ENCODE measurements at regions not wholly inside any gene's neighbourhood (a gene's known extent, or its start where the extent isn't known, plus 50 kb on each side); places are given as distances from the start of the nearest gene placed in this dataset.

DNA sequence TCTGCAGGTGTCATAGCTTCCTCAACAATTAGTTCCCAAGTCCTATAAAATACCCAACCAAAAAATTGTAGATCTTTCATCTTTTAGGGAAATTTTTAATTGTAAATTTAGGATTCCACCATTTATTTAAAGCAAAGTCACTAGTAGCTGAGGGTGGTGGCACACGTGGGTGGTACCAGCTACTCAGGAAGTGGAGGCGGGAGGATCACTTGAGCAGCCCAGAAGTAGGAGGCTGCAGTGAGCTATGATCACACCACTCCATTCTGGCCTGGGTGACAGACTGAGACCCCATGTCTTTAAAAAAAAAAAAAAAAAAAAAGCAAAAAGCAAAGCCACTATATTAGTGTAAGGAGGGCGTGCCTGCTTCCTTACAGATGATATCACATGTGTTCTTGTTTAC lies 60.3 kb upstream of the GREB1L start (continued):
- no peak for TF ChIP-seq EZH2 (IDR thresholded peaks at IDR 0.05; ENCODE audit: low read depth, low read length, severe bottlenecking)

GRCh38 chr18:21183670-21184069 lies 58.4 kb upstream of the GREB1L start:
- H3K4me1 ChIP-seq (replicated peaks in 1 of 4; ENCODE audit: control insufficient read depth in 3 of 4, insufficient read depth in 4 of 4, low read length in 3 of 4), result no peaks in the 10 kb centered on the region
- H3K27me3 ChIP-seq (replicated peaks in 1 of 4; ENCODE audit: control insufficient read depth in 3 of 4, extremely low read depth in 1 of 4, insufficient read depth in 3 of 4, low read length in 3 of 4), result no peaks in the 10 kb centered on the region
- no peak overlapping the region for H4K8ac ChIP-seq (ENCODE audit: extremely low read depth, insufficient read depth, low read length)
- H3K9me3 ChIP-seq (ENCODE audit: insufficient read depth in 2 of 2, low read depth in 1 of 2, low read length in 1 of 2), result no peaks in the 10 kb centered on the region
- FAIRE-seq, result no peak
- H3K79me2 ChIP-seq (ENCODE audit: control insufficient read depth in 1 of 2, insufficient read depth in 2 of 2, low read length in 2 of 2), result no peaks in the 10 kb centered on the region
- no peak overlapping the region for H2BK12ac ChIP-seq (ENCODE audit: low read depth, low read length)
- WGBS, 2 experiments (ENCODE audit: extremely low coverage in 1 of 2, insufficient coverage in 1 of 2, insufficient read length in 1 of 2, insufficient replicate concordance in 2 of 2, low coverage in 1 of 2, low lambda C conversion rate in 2 of 2, missing lambda C conversion rate in 1 of 2), result 85% methylated on average over 3 of the region's 3 CpGs; no CpG with 5 or more reads in 1 of the 2 experiments
- H3K79me1 ChIP-seq (ENCODE audit: low read depth, low read length), result no peaks in the 10 kb centered on the region
- no peak overlapping the region for H2BK15ac ChIP-seq (ENCODE audit: low read length)
- ChIA-PET POLR2A (ENCODE audit: partially characterized antibody) (no interaction called here), CTCF (ENCODE audit: partially characterized antibody) (no interaction called here)
- H3K18ac ChIP-seq (ENCODE audit: extremely low read depth, low read length), result no peak overlapping the region
- peaks cover 2% of the 10 kb centered on the region; the same call in 1 of the 2 replicates for H3K23me2 ChIP-seq (ENCODE audit: low read depth, low read length)
- no peak overlapping the region for H3K4ac ChIP-seq (replicated peaks; ENCODE audit: insufficient read length, low read depth, low read length)
- no peak overlapping the region for H4K5ac ChIP-seq (ENCODE audit: insufficient read length, low read depth, low read length)
- H2AK5ac ChIP-seq (ENCODE audit: low read depth, low read length), result no peak overlapping the region
- no peak for DNase-seq (ENCODE audit: low read depth in 1 of 2, low spot score in 2 of 2)
- no peaks in the 10 kb centered on the region for H4K20me1 ChIP-seq (replicated peaks in 1 of 2; ENCODE audit: control insufficient read depth in 1 of 2, insufficient read depth in 2 of 2, low read length in 2 of 2)
- no peak overlapping the region for H3K9ac ChIP-seq (replicated peaks in 1 of 4; ENCODE audit: extremely low read depth in 1 of 4, low read depth in 3 of 4, low read length in 3 of 4)
- H3K4me3 ChIP-seq (ENCODE audit: extremely low read depth in 1 of 4, insufficient read depth in 2 of 4, low read depth in 3 of 4, low read length in 4 of 4), result no peak overlapping the region
- H3K23ac ChIP-seq (ENCODE audit: insufficient read length), result no peak overlapping the region
- no peak overlapping the region for H3K14ac ChIP-seq (ENCODE audit: insufficient read length)
- H3K56ac ChIP-seq (replicated peaks; ENCODE audit: insufficient read length, low read depth, low read length), result no peak overlapping the region
- no peak overlapping the region for H2AFZ ChIP-seq (ENCODE audit: low read length)
- no peak overlapping the region for H4K91ac ChIP-seq (replicated peaks; ENCODE audit: insufficient read length, low read length)
- H3K4me2 ChIP-seq (ENCODE audit: insufficient read depth in 1 of 2, low read depth in 2 of 2, low read length in 2 of 2), result no peak overlapping the region
- no peak overlapping the region for H3K27ac ChIP-seq (ENCODE audit: low read depth, low read length)
- no peak overlapping the region for H2BK5ac ChIP-seq (ENCODE audit: low read depth, low read length)
- H2BK20ac ChIP-seq (ENCODE audit: low read length), result no peak overlapping the region
- no peaks in the 10 kb centered on the region for H3K36me3 ChIP-seq (ENCODE audit: control insufficient read depth in 2 of 4, insufficient read depth in 4 of 4, low read length in 3 of 4)
- H2BK120ac ChIP-seq (replicated peaks; ENCODE audit: low read depth, low read length), result no peak overlapping the region
- TF ChIP-seq RNF2 (IDR thresholded peaks at IDR 0.05; ENCODE audit: borderline replicate concordance, low read depth, low read length, missing control alignments, poor library complexity, severe bottlenecking) (no peak), MAFK (IDR thresholded peaks at IDR 0.05; ENCODE audit: low read depth, low read length) (no peak), CTCF (IDR thresholded peaks at IDR 0.05; ENCODE audit: control extremely low read depth in 1 of 3, insufficient read depth in 1 of 3, low read depth in 1 of 3, low read length in 3 of 3) (no peak), TAF7 (optimal IDR thresholded peaks at IDR 0.05; ENCODE audit: borderline replicate concordance, low read depth, low read length) (no peak), MAX (IDR thresholded peaks at IDR 0.05) (no peak), CBX5 (IDR thresholded peaks at IDR 0.05; ENCODE audit: low read depth, low read length) (no peak)
- TF ChIP-seq, protein P1, sequence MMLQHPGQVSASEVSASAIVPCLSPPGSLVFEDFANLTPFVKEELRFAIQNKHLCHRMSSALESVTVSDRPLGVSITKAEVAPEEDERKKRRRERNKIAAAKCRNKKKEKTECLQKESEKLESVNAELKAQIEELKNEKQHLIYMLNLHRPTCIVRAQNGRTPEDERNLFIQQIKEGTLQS (IDR thresholded peaks at IDR 0.05; ENCODE audit: insufficient read depth, low read depth, low read length), result no peak

All from H1 (cell line).